ENCODE measurements at regions not wholly inside any gene's neighbourhood (a gene's known extent, or its start where the extent isn't known, plus 50 kb on each side); places are given as distances from the start of the nearest gene placed in this dataset.
"Not testable (repeated sequence)": the region's sequence is repeated elsewhere in the genome, so short reads cannot be mapped to it uniquely, and the experiment has no call there.

GRCh38 chr3:137896842-137897241 is 113.1 kb upstream of the CLDN18 start:
- H3K27ac ChIP-seq (ENCODE audit: low read depth, low read length); H3K27me3 ChIP-seq (ENCODE audit: insufficient read depth, low read length); H3K9ac ChIP-seq (ENCODE audit: low read depth, low read length); H3K36me3 ChIP-seq (ENCODE audit: insufficient read depth, low read length); H3K9me3 ChIP-seq (ENCODE audit: insufficient read depth, low read depth, low read length); H3K4me3 ChIP-seq (ENCODE audit: low read length); H3K4me1 ChIP-seq (ENCODE audit: insufficient read depth, low read length): not testable (repeated sequence)
- WGBS, result 82% methylated on average over 6 of the region's 6 CpGs

- H3K27ac ChIP-seq (ENCODE audit: low read depth, low read length), result no peak overlapping the region
- no peaks in the 10 kb centered on the region for H3K27me3 ChIP-seq (ENCODE audit: insufficient read depth, low read length)
- no peak overlapping the region for H3K9ac ChIP-seq (ENCODE audit: low read depth, low read length)
- H3K9me3 ChIP-seq (ENCODE audit: insufficient read depth, low read depth, low read length), result no peaks in the 10 kb centered on the region
- H3K36me3 ChIP-seq (ENCODE audit: insufficient read depth, low read length), result no peaks in the 10 kb centered on the region
- H3K4me1 ChIP-seq (ENCODE audit: insufficient read depth, low read length), result no peaks in the 10 kb centered on the region
- no peak overlapping the region for H3K4me3 ChIP-seq (ENCODE audit: low read length)
- 97% methylated on average over 10 of the region's 10 CpGs for WGBS
Measured at GRCh38 chr3:137906985-137907649, 102.8 kb upstream of the CLDN18 start.

DNA sequence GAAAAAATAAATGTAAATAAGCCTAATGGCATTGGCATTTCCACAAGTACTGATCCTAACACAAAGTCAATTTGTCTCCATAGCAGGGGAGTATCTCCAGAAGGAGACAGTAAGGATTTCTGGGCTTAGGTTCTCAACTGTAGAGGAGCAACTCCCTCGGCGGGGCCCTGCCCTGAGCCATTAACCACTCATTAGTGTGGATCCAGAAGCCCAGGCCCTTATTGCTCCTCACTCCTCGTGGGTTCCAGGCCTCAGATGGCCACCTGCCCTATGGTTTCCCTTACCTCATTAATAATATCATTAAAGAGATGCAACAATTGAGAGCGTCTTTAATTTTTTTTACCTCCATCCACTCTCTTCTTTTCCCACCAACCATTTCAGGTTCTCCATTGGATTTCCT is 85.3 kb upstream of the CLDN18 start:
- no peaks in the 10 kb centered on the region for H3K9me3 ChIP-seq (ENCODE audit: insufficient read depth, low read depth, low read length)
- no peaks in the 10 kb centered on the region for H3K27me3 ChIP-seq (ENCODE audit: insufficient read depth, low read length)
- H3K27ac ChIP-seq (ENCODE audit: low read depth, low read length), result no peak overlapping the region
- no peaks in the 10 kb centered on the region for H3K36me3 ChIP-seq (ENCODE audit: insufficient read depth, low read length)
- 89% methylated on average over 4 of the region's 4 CpGs for WGBS
- no peak overlapping the region for H3K4me3 ChIP-seq (ENCODE audit: low read length)
- H3K4me1 ChIP-seq (ENCODE audit: insufficient read depth, low read length), result no peaks in the 10 kb centered on the region
- H3K9ac ChIP-seq (ENCODE audit: low read depth, low read length), result no peak overlapping the region

DNA sequence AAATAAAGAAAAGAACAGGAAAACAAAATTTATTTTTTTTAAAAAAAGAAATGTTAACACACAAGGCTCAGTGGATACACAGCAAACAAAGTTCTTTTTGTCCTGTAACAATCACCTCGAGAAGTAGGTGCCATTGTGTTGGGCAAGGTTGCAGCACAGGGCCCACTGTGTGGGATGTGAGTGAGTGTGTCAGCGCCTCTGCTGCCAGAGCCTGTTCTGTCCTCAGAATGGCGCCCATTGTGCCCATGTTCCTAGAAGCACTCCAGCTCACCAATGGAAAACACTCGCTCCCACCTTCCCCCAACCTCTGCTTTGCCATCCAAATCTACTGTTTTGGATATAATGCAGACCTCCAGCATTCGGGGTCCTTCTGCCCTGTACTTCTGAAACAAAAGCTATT is 84.9 kb upstream of the CLDN18 start:
- no peaks in the 10 kb centered on the region for H3K27me3 ChIP-seq (ENCODE audit: insufficient read depth, low read length)
- WGBS, result 87% methylated on average over 5 of the region's 5 CpGs
- H3K9ac ChIP-seq (ENCODE audit: low read depth, low read length), result no peak overlapping the region
- no peaks in the 10 kb centered on the region for H3K4me1 ChIP-seq (ENCODE audit: insufficient read depth, low read length)
- no peak overlapping the region for H3K27ac ChIP-seq (ENCODE audit: low read depth, low read length)
- no peaks in the 10 kb centered on the region for H3K9me3 ChIP-seq (ENCODE audit: insufficient read depth, low read depth, low read length)
- H3K36me3 ChIP-seq (ENCODE audit: insufficient read depth, low read length), result no peaks in the 10 kb centered on the region
- H3K4me3 ChIP-seq (ENCODE audit: low read length), result no peak overlapping the region

DNA sequence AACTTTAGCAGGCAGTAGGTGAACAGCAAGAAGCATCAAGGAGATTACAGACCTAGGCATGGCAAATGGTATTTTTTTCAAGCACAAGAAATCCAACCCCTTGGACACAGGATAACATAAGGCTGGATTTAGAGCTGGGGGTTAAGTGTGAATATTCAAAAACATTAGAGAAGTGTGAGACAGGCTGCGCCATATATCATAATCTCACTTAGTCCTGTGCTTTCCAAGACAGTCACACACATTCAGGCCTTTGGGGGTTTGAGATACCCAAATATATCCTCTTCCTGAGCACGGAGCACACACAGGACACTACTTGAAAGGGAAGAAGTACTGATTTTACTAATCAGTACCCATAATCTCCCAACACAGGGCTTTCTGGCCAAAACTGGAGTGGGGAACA is 83.0 kb upstream of the CLDN18 start:
- Histone ChIP-seq H3K27me3 (ENCODE audit: insufficient read depth, low read length) (no peaks in the 10 kb centered on the region), H3K4me1 (ENCODE audit: insufficient read depth, low read length) (no peaks in the 10 kb centered on the region), H3K4me3 (ENCODE audit: low read length) (no peak overlapping the region), H3K9me3 (ENCODE audit: insufficient read depth, low read depth, low read length) (no peaks in the 10 kb centered on the region), H3K9ac (ENCODE audit: low read depth, low read length) (no peak overlapping the region), H3K36me3 (ENCODE audit: insufficient read depth, low read length) (no peaks in the 10 kb centered on the region), H3K27ac (ENCODE audit: low read depth, low read length) (no peak overlapping the region)
- WGBS, result 89% methylated on average over 2 of the region's 2 CpGs

DNA sequence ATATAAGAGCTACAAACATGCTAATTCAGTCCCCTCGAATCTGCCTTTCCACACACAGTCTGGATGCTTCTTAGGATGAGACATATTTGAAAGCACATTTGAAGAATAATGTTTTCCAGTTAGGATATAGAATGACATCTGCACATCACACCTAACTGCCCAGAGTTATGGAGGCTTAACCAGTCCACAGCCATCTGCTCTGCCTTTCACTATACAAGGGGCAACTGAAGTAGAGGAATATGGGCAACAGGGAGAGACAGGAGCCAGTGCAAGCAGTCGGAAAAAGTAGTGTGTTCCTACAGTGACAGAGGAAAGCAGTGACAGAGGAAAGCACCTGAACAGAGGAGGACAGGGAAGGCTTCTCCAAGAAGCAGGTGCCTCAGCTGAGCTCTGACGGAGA is 79.0 kb upstream of the CLDN18 start:
- no peaks in the 10 kb centered on the region for H3K36me3 ChIP-seq (ENCODE audit: insufficient read depth, low read length)
- no peaks in the 10 kb centered on the region for H3K27me3 ChIP-seq (ENCODE audit: insufficient read depth, low read length)
- no peak overlapping the region for H3K4me3 ChIP-seq (ENCODE audit: low read length)
- H3K27ac ChIP-seq (ENCODE audit: low read depth, low read length), result no peak overlapping the region
- H3K4me1 ChIP-seq (ENCODE audit: insufficient read depth, low read length), result no peaks in the 10 kb centered on the region
- no peak overlapping the region for H3K9ac ChIP-seq (ENCODE audit: low read depth, low read length)
- WGBS, result 87% methylated on average over 3 of the region's 3 CpGs
- H3K9me3 ChIP-seq (ENCODE audit: insufficient read depth, low read depth, low read length), result no peaks in the 10 kb centered on the region

DNA sequence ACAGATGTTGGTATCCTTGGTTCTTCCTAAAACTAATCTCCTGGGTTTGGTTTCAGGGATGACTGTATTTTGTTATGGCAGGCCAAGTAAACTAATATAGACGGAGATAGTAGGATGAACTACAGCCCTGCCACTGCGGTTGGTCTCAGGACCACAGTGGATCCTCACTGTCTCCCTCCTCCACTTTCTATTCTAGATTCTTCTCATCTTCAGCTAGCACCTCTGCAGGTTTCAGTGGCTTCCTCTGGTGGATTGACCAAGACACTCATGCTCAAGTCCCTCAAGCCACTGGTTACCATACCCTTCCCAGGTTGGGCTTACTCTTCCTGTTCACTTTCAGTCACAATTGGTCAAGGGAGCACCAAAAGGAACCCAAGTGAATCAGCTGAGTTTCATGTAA is 71.1 kb upstream of the CLDN18 start:
- WGBS, result 95% methylated on average over 2 of the region's 2 CpGs
- H3K9me3 ChIP-seq (ENCODE audit: insufficient read depth, low read depth, low read length), result no peaks in the 10 kb centered on the region

DNA sequence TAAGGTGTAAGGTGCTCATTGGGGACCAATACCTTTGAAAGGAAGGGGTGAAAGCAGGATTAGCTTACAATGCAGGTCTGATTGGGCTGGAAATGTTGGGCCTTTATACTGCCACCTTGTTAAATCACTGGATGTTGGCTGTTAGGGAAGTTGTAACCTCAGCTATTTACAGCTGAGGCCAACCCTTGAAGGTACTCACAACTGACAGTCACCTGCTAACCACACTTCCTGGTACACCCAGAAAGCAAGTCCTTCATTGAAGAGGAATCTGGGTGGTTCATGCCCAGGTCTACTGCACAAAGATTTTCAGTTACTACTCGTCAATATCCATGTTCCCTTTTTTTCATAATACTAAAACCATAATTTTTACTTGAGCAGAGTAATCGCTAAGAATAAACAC is 65.4 kb upstream of the CLDN18 start:
- H3K4me3 ChIP-seq (ENCODE audit: low read length), result no peak overlapping the region
- no peak overlapping the region for H3K27ac ChIP-seq (ENCODE audit: low read depth, low read length)
- H3K9ac ChIP-seq (ENCODE audit: low read depth, low read length), result no peak overlapping the region
- H3K27me3 ChIP-seq (ENCODE audit: insufficient read depth, low read length), result no peaks in the 10 kb centered on the region
- H3K9me3 ChIP-seq (ENCODE audit: insufficient read depth, low read depth, low read length), result no peaks in the 10 kb centered on the region
- no peaks in the 10 kb centered on the region for H3K36me3 ChIP-seq (ENCODE audit: insufficient read depth, low read length)
- WGBS, result 92% methylated on average over 2 of the region's 2 CpGs
- peaks cover 5% of the 10 kb centered on the region; the same call in 1 of the 2 replicates for H3K4me1 ChIP-seq (ENCODE audit: insufficient read depth, low read length)

More for the DNA sequence above, 71.1 kb upstream of the CLDN18 start:
- H3K27me3 ChIP-seq (ENCODE audit: insufficient read depth, low read length), result no peaks in the 10 kb centered on the region
- no peak overlapping the region for H3K4me3 ChIP-seq (ENCODE audit: low read length)
- H3K9ac ChIP-seq (ENCODE audit: low read depth, low read length), result no peak overlapping the region
- H3K27ac ChIP-seq (ENCODE audit: low read depth, low read length), result no peak overlapping the region
- H3K36me3 ChIP-seq (ENCODE audit: insufficient read depth, low read length), result no peaks in the 10 kb centered on the region
- H3K4me1 ChIP-seq (ENCODE audit: insufficient read depth, low read length), result no peaks in the 10 kb centered on the region

GRCh38 chr3:137946356-137946973 is 63.5 kb upstream of the CLDN18 start:
- no peaks in the 10 kb centered on the region for H3K36me3 ChIP-seq (ENCODE audit: insufficient read depth, low read length)
- no peaks in the 10 kb centered on the region; the same call in 1 of the 2 replicates for H3K9me3 ChIP-seq (ENCODE audit: insufficient read depth, low read depth, low read length)
- no peak overlapping the region for H3K9ac ChIP-seq (ENCODE audit: low read depth, low read length)
- H3K27ac ChIP-seq (ENCODE audit: low read depth, low read length), result no peak overlapping the region
- no peaks in the 10 kb centered on the region for H3K27me3 ChIP-seq (ENCODE audit: insufficient read depth, low read length)
- 14% methylated on average over 7 of the region's 7 CpGs for WGBS
- peaks cover 5% of the 10 kb centered on the region; the same call in 1 of the 2 replicates for H3K4me1 ChIP-seq (ENCODE audit: insufficient read depth, low read length)
- no peak overlapping the region for H3K4me3 ChIP-seq (ENCODE audit: low read length)

GRCh38 chr3:137947117-137947516 is 62.8 kb upstream of the CLDN18 start:
- peaks cover 5% of the 10 kb centered on the region; the same call in 1 of the 2 replicates for H3K4me1 ChIP-seq (ENCODE audit: insufficient read depth, low read length)
- no peak overlapping the region for H3K9ac ChIP-seq (ENCODE audit: low read depth, low read length)
- 98% methylated on average over 2 of the region's 2 CpGs for WGBS
- H3K27me3 ChIP-seq (ENCODE audit: insufficient read depth, low read length), result no peaks in the 10 kb centered on the region
- H3K36me3 ChIP-seq (ENCODE audit: insufficient read depth, low read length), result no peaks in the 10 kb centered on the region
- H3K27ac ChIP-seq (ENCODE audit: low read depth, low read length), result no peak overlapping the region
- H3K4me3 ChIP-seq (ENCODE audit: low read length), result no peak overlapping the region
- no peaks in the 10 kb centered on the region; the same call in 1 of the 2 replicates for H3K9me3 ChIP-seq (ENCODE audit: insufficient read depth, low read depth, low read length)

GRCh38 chr3:137948400-137949072 is 61.4 kb upstream of the CLDN18 start:
- Histone ChIP-seq H3K4me1 (ENCODE audit: insufficient read depth, low read length) (peaks cover 5% of the 10 kb centered on the region; the same call in 1 of the 2 replicates), H3K36me3 (ENCODE audit: insufficient read depth, low read length) (no peaks in the 10 kb centered on the region), H3K4me3 (ENCODE audit: low read length) (no peak overlapping the region), H3K27ac (ENCODE audit: low read depth, low read length) (no peak overlapping the region), H3K9ac (ENCODE audit: low read depth, low read length) (no peak overlapping the region), H3K9me3 (ENCODE audit: insufficient read depth, low read depth, low read length) (no peaks in the 10 kb centered on the region; the same call in 1 of the 2 replicates), H3K27me3 (ENCODE audit: insufficient read depth, low read length) (no peaks in the 10 kb centered on the region)
- 92% methylated on average over 2 of the region's 3 CpGs for WGBS
